DND-41 (cell line): ENCODE measurements at regions not wholly inside any gene's neighbourhood (a gene's known extent, or its start where the extent isn't known, plus 50 kb on each side); places are given as distances from the start of the nearest gene placed in this dataset.

ENCODE experiments used
- ATAC-seq: fragments of 200-7000 bp; cut with Tn5 transposase; 3 replicates; pipeline ENCODE4 v1.9.1; 2021; ENCODE audit warnings: low read depth; ENCODE audit not compliant: insufficient read depth
- DNase-seq: peaks from one replicate; pipeline ENCODE4 v3.0.0-alpha.2; 2020
- H2AFZ ChIP-seq: 2 replicates; pipeline ENCODE4 v1.6.0; 2012; ENCODE audit warnings: low read depth, low read length
- H3K27ac ChIP-seq: 2 replicates; pipeline ENCODE4 v1.5.1; 2012; ENCODE audit warnings: low read length, inconsistent platforms
- H3K27me3 ChIP-seq: fragments of 200-600 bp; sonication (generic); 2 replicates; pipeline ENCODE4 v1.6.0; 2012; ENCODE audit warnings: low read length, mild to moderate bottlenecking, inconsistent platforms; ENCODE audit not compliant: insufficient read depth, poor library complexity
- H3K36me3 ChIP-seq: 2 replicates; pipeline ENCODE4 v1.5.1; 2012; ENCODE audit warnings: low read length, inconsistent platforms; ENCODE audit not compliant: insufficient read depth
- H3K4me1 ChIP-seq: 2 replicates; pipeline ENCODE4 v1.5.1; 2012; ENCODE audit warnings: mild to moderate bottlenecking, low read length; ENCODE audit not compliant: insufficient read depth
- H3K4me2 ChIP-seq: 2 replicates; pipeline ENCODE4 v1.6.0; 2012; ENCODE audit warnings: mild to moderate bottlenecking, moderate library complexity, low read length, inconsistent platforms; ENCODE audit not compliant: insufficient read depth
- H3K4me3 ChIP-seq, 2 experiments: fragments of 200-600 bp in 1 of 2; shearing (Covaris generic) in 1 of 2; 2 replicates each; pipeline ENCODE4 v1.5.1; 2012 to 2016; ENCODE audit warnings: inconsistent platforms in 2 of 2, low read length in 2 of 2, mild to moderate bottlenecking in 2 of 2, low read depth in 1 of 2, moderate library complexity in 1 of 2
- H3K79me2 ChIP-seq: 2 replicates; pipeline ENCODE4 v1.6.0; 2012; ENCODE audit warnings: low read length, inconsistent platforms; ENCODE audit not compliant: insufficient read depth
- H3K9ac ChIP-seq: 2 replicates; pipeline ENCODE4 v1.6.0; 2012; ENCODE audit warnings: low read depth, mild to moderate bottlenecking, inconsistent platforms, low read length, moderate library complexity
- H3K9me3 ChIP-seq: 2 replicates; pipeline ENCODE4 v1.5.1; 2012; ENCODE audit warnings: low read length, moderate library complexity, mild to moderate bottlenecking, inconsistent platforms; ENCODE audit not compliant: insufficient read depth, severe bottlenecking
- H4K20me1 ChIP-seq: 2 replicates; pipeline ENCODE4 v1.6.0; 2012; ENCODE audit warnings: low read length; ENCODE audit not compliant: insufficient read depth
- CTCF ChIP-seq: IDR thresholded peaks from 2 replicates; pipeline ENCODE4 v1.5.1; 2012; ENCODE audit warnings: borderline replicate concordance, low read length, moderate library complexity, mild to moderate bottlenecking; ENCODE audit not compliant: poor library complexity, severe bottlenecking; ENCODE audit errors: extremely low read depth
- EZH2 ChIP-seq: IDR thresholded peaks from 3 replicates; pipeline ENCODE4 v1.6.1; 2012; ENCODE audit warnings: borderline replicate concordance, low read depth, mild to moderate bottlenecking, moderate library complexity, low read length, inconsistent platforms; ENCODE audit not compliant: severe bottlenecking

GRCh38 chr15:54884312-54884711 is 312.4 kb downstream of the RSL24D1 start:
- TF ChIP-seq EZH2: no peak
- TF ChIP-seq CTCF: no peak
- Histone ChIP-seq H3K9me3 (no peaks in the 10 kb centered on the region), H2AFZ (no peak overlapping the region)

GRCh38 chr15:54859982-54860381 is 336.8 kb downstream of the RSL24D1 start:
- H3K27ac ChIP-seq: no peak overlapping the region
- no peak overlapping the region for H3K9ac ChIP-seq
- no peaks in the 10 kb centered on the region for H3K4me1 ChIP-seq
- no peak overlapping the region for H3K4me3 ChIP-seq
- no peaks in the 10 kb centered on the region for H3K27me3 ChIP-seq
- H3K9me3 ChIP-seq: no peaks in the 10 kb centered on the region
- no peak for TF ChIP-seq CTCF
- no peak for TF ChIP-seq EZH2
- DNase-seq: no peak
- H3K79me2 ChIP-seq: no peaks in the 10 kb centered on the region
- H2AFZ ChIP-seq: no peak overlapping the region
- no peaks in the 10 kb centered on the region for H3K36me3 ChIP-seq
- H3K4me2 ChIP-seq: no peak overlapping the region
- H4K20me1 ChIP-seq: no peaks in the 10 kb centered on the region
- no peak for ATAC-seq

More at GRCh38 chr15:54884312-54884711, 312.4 kb downstream of the RSL24D1 start:
- Histone ChIP-seq H3K4me1 (no peaks in the 10 kb centered on the region), H4K20me1 (no peaks in the 10 kb centered on the region), H3K27ac (no peak overlapping the region), H3K79me2 (no peaks in the 10 kb centered on the region), H3K4me3 (no peak overlapping the region), H3K36me3 (no peaks in the 10 kb centered on the region), H3K9ac (no peak overlapping the region), H3K4me2 (no peak overlapping the region), H3K27me3 (no peaks in the 10 kb centered on the region)
- DNase-seq (no peak), ATAC-seq (no peak)

GRCh38 chr15:54854667-54855066 is 342.1 kb downstream of the RSL24D1 start:
- Histone ChIP-seq H2AFZ (no peak overlapping the region), H3K9me3 (no peaks in the 10 kb centered on the region), H3K27ac (no peak overlapping the region), H3K4me2 (no peak overlapping the region), H4K20me1 (no peaks in the 10 kb centered on the region), H3K79me2 (no peaks in the 10 kb centered on the region), H3K4me1 (no peaks in the 10 kb centered on the region), H3K36me3 (no peaks in the 10 kb centered on the region), H3K4me3 (no peak overlapping the region), H3K27me3 (no peaks in the 10 kb centered on the region), H3K9ac (no peak overlapping the region)
- DNase-seq (no peak), ATAC-seq (no peak)
- TF ChIP-seq EZH2 (no peak), CTCF (no peak)

GRCh38 chr15:54850101-54850500 is 346.6 kb downstream of the RSL24D1 start:
- DNase-seq: no peak
- no peak overlapping the region for H3K4me2 ChIP-seq
- H3K79me2 ChIP-seq: no peaks in the 10 kb centered on the region
- no peak overlapping the region for H3K9ac ChIP-seq
- no peaks in the 10 kb centered on the region for H3K27me3 ChIP-seq
- ATAC-seq: no peak
- no peak overlapping the region for H2AFZ ChIP-seq
- no peaks in the 10 kb centered on the region for H3K4me1 ChIP-seq
- H3K27ac ChIP-seq: no peak overlapping the region
- no peaks in the 10 kb centered on the region for H3K36me3 ChIP-seq
- TF ChIP-seq CTCF: no peak
- no peak for TF ChIP-seq EZH2
- H4K20me1 ChIP-seq: no peaks in the 10 kb centered on the region
- no peaks in the 10 kb centered on the region for H3K9me3 ChIP-seq
- no peak overlapping the region for H3K4me3 ChIP-seq
